ENCODE measurements at regions not wholly inside any gene's neighbourhood (a gene's known extent, or its start where the extent isn't known, plus 50 kb on each side); places are given as distances from the start of the nearest gene placed in this dataset.

DNA sequence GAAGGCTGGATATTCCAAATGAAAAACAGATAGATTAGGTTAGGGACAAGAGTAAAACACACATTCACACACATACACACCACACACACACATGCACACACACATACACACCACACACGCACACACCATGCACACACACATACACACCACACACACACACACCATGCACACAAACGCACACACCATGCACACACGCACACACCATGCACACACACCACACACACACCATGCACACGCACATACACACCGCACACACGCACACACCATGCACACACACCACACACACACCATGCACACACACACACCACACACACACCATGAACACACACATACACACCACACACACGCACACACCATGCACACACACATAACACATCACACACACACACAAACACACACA is 203.7 kb upstream of the ZFHX3 start:
- no peak overlapping the region for H3K4me3 ChIP-seq (ENCODE audit: low read depth, low read length)

DNA sequence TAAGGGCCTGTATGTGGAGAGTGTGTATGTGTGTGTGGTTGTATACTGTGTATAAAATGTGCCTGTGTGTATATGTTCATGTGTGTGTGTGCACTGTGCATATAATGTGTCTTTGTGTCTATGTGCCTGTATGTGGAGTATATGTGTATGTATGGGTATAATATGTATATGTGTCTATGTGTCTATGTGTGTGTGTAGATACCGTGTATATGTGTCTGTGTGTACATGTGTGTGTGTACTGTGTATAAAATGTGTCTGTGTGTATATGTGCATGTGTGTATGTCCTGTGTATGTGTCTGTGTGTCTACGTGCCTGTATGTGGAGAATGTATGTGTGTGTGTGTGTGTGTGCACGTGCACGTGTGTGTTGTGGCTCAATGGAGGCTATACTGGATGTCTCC is 200.4 kb upstream of the ZFHX3 start:
- H3K4me3 ChIP-seq (ENCODE audit: low read depth, low read length), result no peak overlapping the region

DNA sequence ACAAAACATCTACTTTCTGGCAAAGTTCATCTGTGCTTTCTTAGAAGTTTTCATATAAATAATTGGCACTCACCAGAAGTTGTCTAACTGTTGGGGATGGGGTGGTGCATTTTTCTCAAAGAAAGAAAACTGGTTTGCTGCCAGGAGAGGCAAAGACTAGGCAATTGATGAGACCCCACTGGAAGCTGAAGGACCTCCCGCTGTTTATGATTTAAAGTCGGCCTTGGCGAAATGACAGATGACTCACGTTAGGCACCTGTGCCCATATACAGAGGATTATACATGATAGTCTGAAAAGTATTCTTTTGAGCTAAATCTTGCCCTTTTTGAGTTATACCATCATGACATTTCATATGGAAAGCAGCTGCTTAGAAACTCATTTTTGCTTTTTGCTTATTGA is 193.0 kb upstream of the ZFHX3 start:
- no peak overlapping the region for H3K4me3 ChIP-seq (ENCODE audit: low read depth, low read length)

DNA sequence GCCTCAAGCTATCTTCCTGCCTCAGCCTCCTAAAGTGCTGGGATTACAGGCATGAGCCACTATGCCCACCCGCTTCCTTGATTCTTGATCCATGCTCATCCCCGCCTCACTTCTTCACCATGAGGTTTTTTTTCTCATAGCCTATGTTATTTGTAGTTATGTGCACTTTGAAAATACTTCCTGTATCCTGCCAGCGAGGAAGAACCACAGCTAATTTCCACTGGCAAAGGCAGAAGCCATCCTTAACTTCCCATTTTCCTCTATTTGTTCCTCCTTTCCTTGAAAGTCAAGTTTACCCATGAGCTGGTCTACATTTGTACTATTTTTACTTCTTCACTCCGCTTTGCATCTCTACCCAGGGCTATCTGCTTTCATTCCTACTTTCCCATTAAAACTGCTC is 189.7 kb upstream of the ZFHX3 start:
- H3K4me3 ChIP-seq (ENCODE audit: low read depth, low read length), result no peak overlapping the region

DNA sequence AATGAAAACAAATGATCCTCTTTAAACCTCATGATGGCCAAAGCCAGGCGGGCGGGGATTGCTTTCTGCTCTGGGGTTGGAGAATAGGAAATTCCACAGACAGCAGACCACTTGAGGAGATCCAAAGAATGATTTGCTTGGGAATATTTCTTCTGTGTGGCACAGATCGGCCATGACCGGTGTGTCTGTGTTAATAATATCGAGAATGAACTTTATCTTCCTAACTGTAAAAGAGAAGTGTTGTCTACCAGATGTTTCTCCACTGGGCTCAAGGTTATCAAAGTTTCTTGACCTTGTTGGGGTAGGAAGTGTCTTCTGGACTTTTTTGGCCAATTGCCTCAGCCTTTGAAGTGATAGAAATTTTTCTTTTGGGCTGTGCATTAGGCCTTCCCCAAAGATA is 186.6 kb upstream of the ZFHX3 start:
- no peak overlapping the region for H3K4me3 ChIP-seq (ENCODE audit: low read depth, low read length)

DNA sequence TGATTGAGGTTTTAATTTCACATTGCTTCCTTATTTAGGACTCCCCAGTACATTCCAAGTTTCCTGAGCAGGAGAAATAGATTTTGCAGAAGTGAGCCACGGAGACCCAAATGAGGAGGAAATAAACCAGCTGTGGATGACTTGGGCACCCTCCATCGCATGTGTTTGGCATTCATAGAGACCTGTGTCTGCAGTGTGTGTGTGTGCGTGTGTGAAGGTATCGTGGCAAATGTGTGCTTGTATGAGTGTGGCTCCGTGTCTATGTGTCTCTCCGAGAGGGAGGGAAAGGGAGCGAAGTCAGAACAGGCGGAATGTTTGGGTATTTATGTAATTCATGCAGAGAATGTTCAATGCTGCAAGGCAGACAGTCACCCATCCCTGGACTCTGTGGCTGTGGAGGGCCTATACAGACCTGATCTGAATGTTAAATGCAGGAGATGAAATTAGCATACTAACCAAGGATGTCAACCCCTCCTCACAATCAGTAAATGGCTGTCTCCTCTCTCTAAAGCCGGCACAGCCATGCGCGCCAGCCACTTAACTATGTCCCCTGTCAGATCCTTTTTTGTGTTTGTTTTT is 186.0 kb upstream of the ZFHX3 start:
- no peak overlapping the region for H3K4me3 ChIP-seq (ENCODE audit: low read depth, low read length)

DNA sequence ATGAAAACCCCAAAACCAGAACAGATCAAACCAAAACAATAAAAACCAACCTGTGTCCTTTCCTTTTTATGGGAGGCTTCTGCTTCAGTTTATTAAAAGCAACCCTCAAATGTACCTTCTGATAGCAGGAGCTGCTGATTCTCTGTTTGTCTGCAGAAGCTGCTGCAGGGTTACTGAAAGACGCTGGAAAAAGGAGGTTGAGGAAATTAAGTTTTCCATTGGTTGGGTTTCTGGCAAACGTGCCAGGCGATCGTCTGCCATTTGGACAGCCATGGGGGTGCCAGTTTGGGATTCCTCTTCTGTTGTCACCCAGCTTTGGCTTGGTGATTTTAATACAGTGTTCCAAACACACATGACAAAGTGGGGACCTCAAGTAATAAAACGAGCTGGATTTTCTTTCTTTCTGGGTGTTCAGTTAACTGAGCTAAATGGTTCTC is 185.4 kb upstream of the ZFHX3 start:
- H3K4me3 ChIP-seq (ENCODE audit: low read depth, low read length), result no peak overlapping the region

DNA sequence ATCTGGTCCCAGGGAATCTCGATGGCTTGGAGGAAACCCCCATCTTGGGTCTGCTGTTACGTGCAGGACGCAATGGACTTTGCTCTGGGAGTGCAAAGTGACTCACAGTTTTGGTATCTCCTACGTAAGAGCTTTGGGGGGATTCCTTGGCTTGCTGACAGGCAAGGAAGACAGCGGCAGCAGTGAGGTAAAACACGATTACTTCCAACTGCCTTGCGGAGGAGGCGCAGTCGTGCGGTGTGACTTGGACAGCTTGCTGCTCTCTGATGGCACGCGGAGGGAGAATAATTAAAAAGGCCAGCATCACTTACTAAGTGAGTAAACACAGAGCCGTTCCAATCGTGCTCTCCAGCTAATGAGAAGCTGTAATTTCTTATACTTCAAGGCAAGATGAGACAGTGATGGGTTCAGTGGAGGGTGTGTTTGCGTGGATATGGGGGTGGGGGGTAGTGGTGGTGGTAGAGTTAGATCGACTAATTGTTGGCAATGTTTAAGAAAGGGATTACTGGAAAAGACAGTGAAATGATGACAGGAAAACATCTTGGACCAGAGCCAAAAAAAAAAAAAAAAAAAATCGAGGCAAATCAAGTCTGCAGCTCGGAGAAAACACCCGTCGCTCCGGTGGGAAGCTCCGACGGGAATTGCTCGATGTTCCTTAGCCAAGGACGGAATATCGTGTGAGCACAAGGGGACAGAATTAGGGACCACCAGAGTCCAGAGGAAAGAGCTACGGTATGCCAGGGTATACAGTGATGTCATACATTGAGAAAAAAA is 184.8 kb upstream of the ZFHX3 start:
- H3K4me3 ChIP-seq (ENCODE audit: low read depth, low read length), result no peak overlapping the region

DNA sequence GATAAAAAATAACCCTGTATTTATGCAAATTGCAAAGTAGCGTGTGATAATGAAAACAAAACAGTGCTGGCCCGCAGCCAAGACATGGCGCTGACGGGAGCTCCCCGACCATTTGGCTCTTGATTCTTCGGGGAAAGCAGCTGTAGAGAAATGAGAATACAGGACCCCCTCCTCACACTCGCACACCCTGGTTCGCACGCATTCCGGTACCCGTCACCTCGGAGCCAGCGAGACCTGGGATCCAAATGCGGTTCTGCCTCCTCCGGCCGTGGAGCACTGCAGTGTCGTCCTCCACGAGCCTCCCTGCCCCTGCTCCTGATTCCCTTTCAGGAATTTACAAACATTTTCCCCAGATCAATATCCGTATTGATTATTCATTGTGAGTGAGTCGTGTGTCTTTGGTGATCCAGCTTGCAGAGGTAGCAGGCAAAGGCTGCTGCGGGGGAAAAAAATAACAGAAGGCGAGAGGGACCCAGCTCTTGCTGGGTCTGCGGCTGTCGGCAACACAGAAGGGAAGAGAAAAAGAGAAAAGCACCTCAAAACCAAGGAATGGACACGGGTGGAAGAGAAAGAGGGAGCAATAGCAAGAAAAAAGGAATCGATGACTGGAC is 184.1 kb upstream of the ZFHX3 start:
- no peak overlapping the region for H3K4me3 ChIP-seq (ENCODE audit: low read depth, low read length)

DNA sequence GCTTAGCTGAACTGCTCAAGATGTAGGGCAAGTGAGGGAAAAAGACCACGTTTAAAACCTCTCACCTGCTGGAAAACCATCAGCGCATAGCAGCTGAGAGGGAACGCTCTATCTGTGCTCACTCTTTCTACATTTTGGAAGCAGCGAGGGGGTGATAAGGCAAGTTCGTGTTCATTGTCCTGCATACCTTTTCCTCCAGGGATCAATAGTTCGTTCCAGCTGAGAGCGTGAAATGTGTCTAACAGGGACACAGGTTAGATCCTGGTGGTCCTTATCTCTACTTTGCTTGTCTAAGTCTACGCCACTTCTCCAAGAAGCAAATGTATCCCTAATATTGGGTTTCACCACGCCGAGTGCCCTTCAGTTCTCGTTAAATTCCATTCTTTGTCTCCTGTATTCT is 183.5 kb upstream of the ZFHX3 start:
- no peak overlapping the region for H3K4me3 ChIP-seq (ENCODE audit: low read depth, low read length)

DNA sequence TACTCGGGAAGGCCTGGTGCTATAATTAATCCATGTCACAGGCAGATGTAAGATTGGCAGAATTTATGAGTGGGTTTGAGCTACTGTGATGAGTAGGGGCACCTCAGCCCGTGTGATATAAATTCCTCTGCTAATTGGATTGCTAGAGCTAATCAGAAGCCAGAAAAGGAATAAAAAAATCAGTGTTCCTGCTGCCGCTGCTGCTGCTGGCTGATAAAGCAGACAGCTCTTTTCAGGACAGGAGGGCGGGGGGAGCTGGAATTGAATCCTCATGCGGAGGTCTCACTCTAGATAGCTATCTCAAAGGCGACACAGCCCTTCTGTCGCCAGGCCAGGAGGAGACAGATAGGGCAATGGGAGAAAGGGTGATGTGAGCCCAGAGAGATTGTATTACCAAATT is 182.7 kb upstream of the ZFHX3 start:
- H3K4me3 ChIP-seq (ENCODE audit: low read depth, low read length), result no peak overlapping the region

DNA sequence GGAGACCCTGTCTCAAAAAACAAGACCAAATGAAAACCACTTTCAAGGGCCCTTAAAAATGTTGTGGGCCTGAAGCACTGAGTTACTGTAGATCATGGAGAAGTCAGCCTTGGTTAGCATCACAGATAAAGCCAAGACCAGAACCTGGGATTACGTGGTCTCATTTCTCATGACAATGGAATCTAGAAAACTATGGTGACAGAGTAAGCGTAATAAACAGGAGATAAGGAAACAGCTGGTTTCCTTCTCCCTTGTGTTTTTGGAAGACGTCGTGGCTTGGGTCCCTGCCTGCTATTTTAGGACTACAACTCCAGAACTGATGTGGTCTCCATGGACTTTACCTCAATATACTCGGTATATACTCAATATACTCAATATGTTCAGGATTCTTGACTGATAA is 180.7 kb upstream of the ZFHX3 start:
- H3K4me3 ChIP-seq (ENCODE audit: low read depth, low read length), result no peak overlapping the region

DNA sequence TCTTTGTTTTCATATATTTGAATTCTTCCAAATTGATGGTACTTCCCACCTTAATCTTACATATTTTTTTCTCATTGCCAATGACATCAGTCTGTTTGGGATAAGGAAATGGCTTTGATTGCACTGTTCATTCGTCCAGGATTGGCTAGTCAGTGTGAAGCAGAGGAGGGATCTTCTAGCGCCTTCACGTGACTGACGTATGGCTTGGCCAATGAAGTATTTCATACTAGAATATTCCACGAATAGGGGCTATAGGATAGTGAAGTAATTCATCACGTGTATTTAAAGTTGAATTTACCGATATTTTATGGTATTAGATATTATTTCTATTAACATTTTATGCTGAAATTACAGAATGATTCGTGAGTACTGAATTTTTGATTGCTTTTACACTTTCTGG is 178.7 kb upstream of the ZFHX3 start:
- H3K4me3 ChIP-seq (ENCODE audit: low read depth, low read length), result no peak overlapping the region

DNA sequence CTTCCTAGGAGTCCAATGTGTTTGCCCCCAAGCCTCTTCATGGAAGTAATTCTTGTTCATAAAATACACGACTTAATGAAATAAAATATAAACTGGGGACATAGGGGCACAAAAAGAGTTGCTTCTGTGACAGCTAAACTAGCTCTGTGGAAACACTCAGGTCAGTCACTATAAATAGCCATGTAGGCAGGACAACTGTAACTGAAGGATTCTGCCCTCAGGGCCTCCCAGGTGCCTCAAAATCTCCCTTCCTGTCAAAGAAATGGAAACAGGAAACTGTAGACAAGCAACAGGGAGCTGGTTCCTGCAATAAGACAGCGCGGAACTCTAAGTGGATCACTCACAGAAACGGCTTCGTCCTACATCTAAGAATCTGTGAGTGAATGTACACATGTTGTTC is 178.1 kb upstream of the ZFHX3 start:
- no peak overlapping the region for H3K4me3 ChIP-seq (ENCODE audit: low read depth, low read length)

DNA sequence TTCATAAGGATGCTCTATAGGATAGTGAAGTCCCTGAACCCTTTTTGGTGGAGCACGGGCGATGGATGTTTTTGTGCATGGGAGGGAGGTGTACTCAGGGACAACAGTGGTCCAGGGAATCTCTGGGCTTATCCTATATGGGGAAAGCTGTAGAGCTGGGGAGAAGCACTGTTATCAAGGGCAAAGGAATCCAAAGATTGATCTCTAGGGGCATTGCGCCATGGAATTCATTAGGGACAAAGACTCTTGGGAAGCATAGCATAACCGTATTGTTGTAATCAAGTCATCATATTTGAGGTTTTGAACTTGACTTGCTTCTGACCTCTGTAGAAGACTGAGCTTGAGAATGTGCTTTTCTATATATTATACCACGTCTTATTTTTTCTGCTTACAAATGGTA is 172.9 kb upstream of the ZFHX3 start:
- H3K4me3 ChIP-seq (ENCODE audit: low read depth, low read length), result no peak overlapping the region

DNA sequence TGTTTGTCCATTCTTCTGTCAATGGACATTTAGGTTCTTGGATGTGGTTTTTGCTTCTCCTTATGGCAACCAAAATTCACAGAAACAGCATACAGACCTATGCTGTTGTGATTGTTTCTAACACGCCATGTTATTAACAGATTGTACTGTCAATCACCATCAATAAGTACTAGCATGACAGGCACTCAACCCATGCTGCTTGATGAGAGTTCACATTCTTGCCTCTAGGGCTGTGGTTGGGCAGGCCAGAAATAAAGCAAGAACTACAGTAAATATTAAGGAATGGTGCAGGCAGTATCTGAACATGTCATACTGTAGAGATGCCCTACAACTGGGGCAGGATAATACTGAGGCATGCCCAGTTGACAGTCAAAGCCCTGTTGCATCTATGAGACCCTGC is 171.2 kb upstream of the ZFHX3 start:
- no peak overlapping the region for H3K4me3 ChIP-seq (ENCODE audit: low read depth, low read length)

DNA sequence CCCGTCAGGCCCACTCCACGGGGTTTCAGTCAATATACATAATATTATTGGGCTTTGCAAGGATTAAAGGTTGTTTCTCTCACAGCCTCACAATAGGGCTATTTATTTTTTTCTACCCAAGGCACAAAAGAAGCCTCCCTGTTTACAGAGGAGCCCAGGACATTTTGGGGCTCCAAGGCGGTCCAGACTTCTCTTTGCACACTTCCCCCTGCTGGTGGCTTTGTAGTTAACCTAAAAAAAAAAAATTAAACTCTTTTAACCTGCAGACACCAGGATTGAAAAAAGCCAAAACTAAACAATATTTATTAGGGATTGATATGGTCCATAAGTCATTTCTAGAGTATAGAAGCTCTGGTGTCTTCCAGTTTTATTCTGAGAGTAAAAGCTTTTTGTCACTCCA is 169.7 kb upstream of the ZFHX3 start:
- H3K4me3 ChIP-seq (ENCODE audit: low read depth, low read length), result no peak overlapping the region

DNA sequence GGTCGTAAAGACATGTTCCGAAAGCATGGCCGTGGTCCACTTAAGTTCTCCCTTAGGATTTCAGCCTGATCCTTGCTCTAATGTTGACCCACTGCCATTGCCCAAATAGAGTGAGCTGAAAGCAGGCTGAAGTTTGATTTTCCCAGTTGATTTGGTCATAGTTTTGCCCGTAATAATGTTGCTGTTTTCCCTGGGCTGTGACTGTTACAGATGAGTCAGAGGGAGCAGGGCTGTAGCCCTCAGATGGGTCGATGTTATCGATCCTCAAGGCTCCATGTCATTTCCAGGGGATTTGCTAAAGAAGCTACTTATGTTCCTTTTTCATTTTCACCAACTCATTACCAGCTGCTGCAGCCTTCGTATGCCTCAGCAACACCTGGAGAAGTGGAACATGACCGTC is 169.0 kb upstream of the ZFHX3 start:
- H3K4me3 ChIP-seq (ENCODE audit: low read depth, low read length), result no peak overlapping the region

DNA sequence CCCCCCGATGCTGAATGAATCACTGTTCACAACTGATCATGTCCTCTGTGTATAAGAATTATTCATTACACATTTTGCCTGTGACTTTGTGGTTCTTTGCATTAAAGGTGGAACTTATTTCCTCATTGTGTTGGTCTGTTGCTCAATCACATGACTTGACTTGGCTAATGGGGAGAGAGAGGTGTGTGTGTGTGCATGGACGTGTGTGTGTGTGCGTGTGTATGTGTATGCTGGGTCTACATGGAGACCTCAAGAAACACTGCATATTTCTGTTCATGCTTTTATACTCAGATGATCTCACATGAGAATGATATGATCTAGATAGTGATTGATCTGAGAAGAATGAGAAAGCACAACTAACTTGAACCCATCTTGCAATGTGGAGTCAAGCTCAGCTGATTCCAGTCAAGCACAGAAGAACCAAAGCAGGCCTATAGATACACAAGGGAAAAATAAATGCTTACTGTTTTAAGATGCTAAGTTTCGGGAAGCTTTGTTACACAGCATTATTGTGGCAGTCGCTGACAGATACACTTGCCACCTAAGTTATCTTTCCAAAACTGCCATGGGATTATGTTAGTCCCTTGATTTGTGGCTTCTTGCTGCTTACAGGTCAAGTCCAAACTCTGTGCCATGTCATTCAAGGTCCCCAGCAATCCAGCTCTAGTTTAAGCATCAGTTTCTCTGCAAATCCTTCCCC is 167.9 kb upstream of the ZFHX3 start:
- no peak overlapping the region for H3K4me3 ChIP-seq (ENCODE audit: low read depth, low read length)

DNA sequence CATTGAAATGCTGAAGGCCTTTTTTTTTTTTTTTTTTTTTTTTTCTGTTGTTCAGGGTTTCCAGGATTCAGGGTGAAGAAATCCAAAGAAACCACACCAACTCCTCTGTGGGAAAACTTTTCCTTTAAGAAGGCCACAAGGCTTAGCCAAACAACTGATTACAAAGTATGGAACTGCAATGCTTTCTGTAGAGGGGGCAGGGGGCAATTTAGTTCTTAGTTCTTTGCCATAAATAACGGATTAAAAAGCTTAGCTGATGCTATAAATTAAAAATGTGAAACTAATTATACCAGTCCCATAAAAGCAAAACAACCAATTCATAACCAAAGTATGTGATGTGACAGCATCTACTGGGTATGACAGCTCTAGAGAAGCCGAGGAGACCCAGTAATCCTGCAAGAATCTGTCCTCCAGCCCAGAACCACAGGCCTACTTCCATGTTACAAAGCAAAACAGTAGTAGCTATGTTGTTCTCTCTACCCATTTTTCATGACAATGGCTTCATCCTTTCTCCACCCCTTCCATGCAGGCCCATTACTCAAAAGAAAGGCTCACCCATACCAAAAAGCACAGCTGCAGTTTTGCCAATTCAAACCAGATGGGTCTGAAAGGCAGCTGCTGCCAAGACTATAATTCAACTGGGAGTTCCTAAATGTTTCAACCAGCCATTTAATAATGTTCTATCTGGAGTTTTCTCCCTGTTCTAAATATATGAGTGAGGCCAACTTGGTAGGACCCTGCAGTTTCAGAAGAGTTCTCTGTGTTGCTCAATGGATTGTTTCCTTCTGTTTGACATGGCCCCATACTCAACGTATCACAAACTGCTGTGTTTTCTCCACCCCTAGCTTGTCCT is 167.1 kb upstream of the ZFHX3 start:
- no peak overlapping the region for H3K4me3 ChIP-seq (ENCODE audit: low read depth, low read length)
